Smooth muscle cell (in vitro differentiated cells): ENCODE measurements at regions not wholly inside any gene's neighbourhood (a gene's known extent, or its start where the extent isn't known, plus 50 kb on each side); places are given as distances from the start of the nearest gene placed in this dataset.
"Not testable (repeated sequence)": the region's sequence is repeated elsewhere in the genome, so short reads cannot be mapped to it uniquely, and the experiment has no call there.

ENCODE experiments used
- DNase-seq: peaks from one replicate; lab custom pipeline; 2025; ENCODE audit not compliant: unreplicated experiment; lab: John Stamatoyannopoulos, UW
- H2AFZ ChIP-seq: fragments of 200-600 bp; sonication (generic); 2 replicates; pipeline ENCODE4 v1.6.0; 2016; ENCODE audit warnings: antibody characterized with exemption, low read depth, mild to moderate bottlenecking
- H3F3A ChIP-seq: fragments of 200-600 bp; sonication (generic); 2 replicates; pipeline ENCODE4 v1.6.0; 2017; ENCODE audit warnings: antibody characterized with exemption, low read depth
- H3K27ac ChIP-seq: fragments of 200-600 bp; sonication (generic); 2 replicates; pipeline ENCODE4 v1.5.1; 2016; ENCODE audit warnings: low read depth, mild to moderate bottlenecking
- H3K27me3 ChIP-seq: fragments of 200-600 bp; sonication (generic); 2 replicates; pipeline ENCODE4 v1.6.1; 2016; ENCODE audit warnings: low read depth, mild to moderate bottlenecking
- H3K36me3 ChIP-seq: fragments of 200-600 bp; sonication (generic); 2 replicates; pipeline ENCODE4 v1.5.1; 2016; ENCODE audit warnings: low read depth
- H3K4me1 ChIP-seq: fragments of 200-600 bp; sonication (generic); 2 replicates; pipeline ENCODE4 v1.5.1; 2016; ENCODE audit warnings: low read depth
- H3K4me2 ChIP-seq: fragments of 200-600 bp; sonication (generic); 2 replicates; pipeline ENCODE4 v1.6.0; 2016; ENCODE audit warnings: mild to moderate bottlenecking
- H3K4me3 ChIP-seq: fragments of 200-600 bp; sonication (generic); 2 replicates; pipeline ENCODE4 v1.5.1; 2016; ENCODE audit warnings: mild to moderate bottlenecking
- H3K79me2 ChIP-seq: fragments of 200-600 bp; sonication (generic); 2 replicates; pipeline ENCODE4 v1.6.0; 2016; ENCODE audit warnings: low read depth, mild to moderate bottlenecking
- H3K9ac ChIP-seq: fragments of 200-600 bp; sonication (generic); 2 replicates; pipeline ENCODE4 v1.6.0; 2016; ENCODE audit warnings: low read depth
- H3K9me3 ChIP-seq: fragments of 200-600 bp; sonication (generic); replicated peaks from 2 replicates; pipeline ENCODE4 v1.5.1; 2016; ENCODE audit warnings: low read depth
- H4K20me1 ChIP-seq: fragments of 200-600 bp; sonication (generic); 2 replicates; pipeline ENCODE4 v1.6.0; 2016; ENCODE audit warnings: low read depth
- WGBS: methylation state at CpG from one replicate; pipeline ENCODE4 v1.1.7; 2016; ENCODE audit warnings: low lambda C conversion rate; 5-methylcytosine and 5-hydroxymethylcytosine counted together

GRCh38 chr9:138174954-138175353 lies 297.4 kb downstream of the CACNA1B start:
- not testable (repeated sequence) for H2AFZ ChIP-seq, H3K4me1 ChIP-seq, H3K27ac ChIP-seq, H3K4me2 ChIP-seq, H4K20me1 ChIP-seq, DNase-seq, H3K9me3 ChIP-seq, H3K9ac ChIP-seq, H3K27me3 ChIP-seq, H3K4me3 ChIP-seq, H3K36me3 ChIP-seq, H3F3A ChIP-seq, H3K79me2 ChIP-seq
- WGBS: 88% methylated on average over 25 of the region's 30 CpGs

DNA sequence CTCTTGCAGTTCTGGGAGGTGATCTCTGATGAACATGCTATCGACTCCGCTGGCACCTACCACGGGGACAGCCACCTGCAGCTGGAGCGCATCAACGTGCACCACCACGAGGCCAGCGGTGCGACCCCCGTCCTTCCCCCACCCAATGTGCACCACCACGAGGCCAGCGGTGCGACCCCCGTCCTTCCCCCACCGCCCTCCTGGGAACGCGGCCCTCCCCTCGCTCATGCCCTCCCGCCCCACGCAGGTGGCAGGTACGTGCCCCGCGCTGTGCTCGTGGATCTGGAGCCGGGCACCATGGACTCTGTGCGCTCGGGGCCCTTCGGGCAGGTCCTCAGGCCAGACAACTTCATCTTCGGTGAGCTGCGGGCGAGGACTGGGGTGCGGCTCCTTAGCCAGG lies 297.8 kb downstream of the CACNA1B start:
- H4K20me1 ChIP-seq, H3K36me3 ChIP-seq, DNase-seq, H3K27me3 ChIP-seq, H3K79me2 ChIP-seq, H3K9me3 ChIP-seq, H3K4me3 ChIP-seq, H2AFZ ChIP-seq, H3F3A ChIP-seq, H3K4me1 ChIP-seq, H3K9ac ChIP-seq, H3K27ac ChIP-seq, H3K4me2 ChIP-seq: not testable (repeated sequence)
- WGBS: 96% methylated on average over 12 of the region's 31 CpGs

GRCh38 chr9:138177091-138177490 lies 299.5 kb downstream of the CACNA1B start:
- H3K79me2 ChIP-seq, H4K20me1 ChIP-seq, H3K27me3 ChIP-seq, H3K9me3 ChIP-seq, H3K27ac ChIP-seq, H3K4me2 ChIP-seq, DNase-seq, H2AFZ ChIP-seq, H3K4me3 ChIP-seq, H3K4me1 ChIP-seq, H3K36me3 ChIP-seq, H3K9ac ChIP-seq, H3F3A ChIP-seq: not testable (repeated sequence)
- 88% methylated on average over 9 of the region's 9 CpGs for WGBS

GRCh38 chr9:138179003-138179402 lies 301.4 kb downstream of the CACNA1B start:
- H4K20me1 ChIP-seq, H3K9me3 ChIP-seq, H3K36me3 ChIP-seq, H3K9ac ChIP-seq, H3K27ac ChIP-seq, H2AFZ ChIP-seq, H3K27me3 ChIP-seq, H3K4me2 ChIP-seq, H3K4me3 ChIP-seq, H3K79me2 ChIP-seq, H3K4me1 ChIP-seq, H3F3A ChIP-seq, DNase-seq: not testable (repeated sequence)
- 57% methylated on average over 4 of the region's 4 CpGs for WGBS

DNA sequence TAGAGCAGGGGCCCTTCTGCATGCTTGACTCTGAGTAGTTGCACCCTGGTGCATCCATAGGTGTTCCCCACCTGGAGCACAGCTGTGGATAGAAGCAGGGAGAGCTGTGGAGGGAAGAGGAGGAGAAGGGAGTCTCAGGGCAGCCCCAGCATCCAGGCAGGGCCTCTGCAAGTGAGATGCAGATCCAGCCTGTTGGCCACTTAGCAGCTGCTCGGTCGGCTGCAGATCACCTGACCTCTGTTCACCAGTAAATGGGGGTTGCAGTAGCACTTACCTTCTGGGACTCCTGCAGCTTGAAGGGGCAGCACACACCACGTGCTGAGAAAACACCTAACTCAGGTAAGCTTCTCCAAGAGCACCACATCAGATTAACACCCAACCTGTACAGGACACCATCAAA lies 302.1 kb downstream of the CACNA1B start:
- H3K27ac ChIP-seq, H3F3A ChIP-seq, H4K20me1 ChIP-seq, H2AFZ ChIP-seq, H3K9me3 ChIP-seq, H3K4me2 ChIP-seq, H3K4me3 ChIP-seq, H3K9ac ChIP-seq, H3K27me3 ChIP-seq, H3K79me2 ChIP-seq, DNase-seq, H3K36me3 ChIP-seq, H3K4me1 ChIP-seq: not testable (repeated sequence)
- whole genome bisulfite sequencing: 61% methylated on average over 3 of the region's 3 CpGs

DNA sequence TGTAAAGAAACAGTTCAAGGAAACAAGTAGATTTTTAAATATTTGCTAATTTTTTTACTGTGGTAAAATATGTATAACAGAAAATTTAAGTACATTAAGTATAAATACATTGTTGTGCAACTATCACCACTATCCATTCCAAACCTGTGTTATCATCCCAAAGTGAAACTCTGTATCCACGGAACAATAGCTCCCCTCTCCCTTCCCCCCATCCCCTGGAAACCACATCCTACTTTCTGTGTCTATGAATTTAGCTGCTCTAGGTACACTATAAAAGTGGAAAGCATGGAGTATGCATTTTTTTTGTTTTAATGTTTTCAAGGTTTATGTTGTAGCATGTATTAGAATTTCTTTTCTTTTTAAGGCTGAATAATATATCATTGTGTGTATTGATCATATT lies 304.4 kb downstream of the CACNA1B start:
- not testable (repeated sequence) for H3K4me2 ChIP-seq, H3K27ac ChIP-seq, H3K4me1 ChIP-seq, H3K27me3 ChIP-seq, H3K9me3 ChIP-seq, H3K4me3 ChIP-seq, H3K79me2 ChIP-seq, H3K9ac ChIP-seq, H3F3A ChIP-seq, H3K36me3 ChIP-seq, H2AFZ ChIP-seq, DNase-seq, H4K20me1 ChIP-seq
- 59% methylated on average over 1 of the region's 1 CpG for WGBS

GRCh38 chr9:138197156-138197555 lies 319.6 kb downstream of the CACNA1B start:
- H3K9me3 ChIP-seq, DNase-seq, H3K27me3 ChIP-seq, H3F3A ChIP-seq, H3K4me3 ChIP-seq, H3K36me3 ChIP-seq, H3K4me2 ChIP-seq, H3K27ac ChIP-seq, H3K79me2 ChIP-seq, H4K20me1 ChIP-seq, H3K4me1 ChIP-seq, H2AFZ ChIP-seq, H3K9ac ChIP-seq: not testable (repeated sequence)
- WGBS: 94% methylated on average over 9 of the region's 9 CpGs

GRCh38 chr9:138198963-138199362 lies 321.4 kb downstream of the CACNA1B start:
- H3K27me3 ChIP-seq, H3K9ac ChIP-seq, H3K4me2 ChIP-seq, H3K4me1 ChIP-seq, DNase-seq, H3K27ac ChIP-seq, H2AFZ ChIP-seq, H3K9me3 ChIP-seq, H3K4me3 ChIP-seq, H3K79me2 ChIP-seq, H3K36me3 ChIP-seq, H4K20me1 ChIP-seq, H3F3A ChIP-seq: not testable (repeated sequence)
- WGBS: 78% methylated on average over 1 of the region's 1 CpG

- H3K4me3 ChIP-seq, H3K9me3 ChIP-seq, H4K20me1 ChIP-seq, H3K36me3 ChIP-seq, H3K4me2 ChIP-seq, H3K4me1 ChIP-seq, H3K9ac ChIP-seq, H3F3A ChIP-seq, H2AFZ ChIP-seq, H3K79me2 ChIP-seq, H3K27me3 ChIP-seq, DNase-seq, H3K27ac ChIP-seq: not testable (repeated sequence)
- WGBS: 91% methylated on average over 12 of the region's 12 CpGs
Measured at GRCh38 chr9:138199917-138200316, 322.3 kb downstream of the CACNA1B start.
